GM12892 (cell line): ENCODE measurements at regions not wholly inside any gene's neighbourhood (a gene's known extent, or its start where the extent isn't known, plus 50 kb on each side); places are given as distances from the start of the nearest gene placed in this dataset.

ENCODE experiments used
- POLR2A ChIP-seq: IDR thresholded peaks from 2 replicates; pipeline ENCODE4 v1.6.1; 2011; ENCODE audit warnings: low read depth, low read length, control low read depth
- POLR2AphosphoS5 ChIP-seq: IDR thresholded peaks from 2 replicates; pipeline ENCODE4 v1.6.1; 2011; ENCODE audit warnings: low read depth, low read length, control low read depth
- TAF1 ChIP-seq: IDR thresholded peaks from 2 replicates; pipeline ENCODE4 v1.6.1; 2011; ENCODE audit warnings: low read depth, mild to moderate bottlenecking, control low read depth, low read length, borderline replicate concordance

GRCh38 chr9:30972654-30973053, 1411.8 kb upstream of the ACO1 start:
- TF ChIP-seq POLR2AphosphoS5: no peak
- TF ChIP-seq TAF1: no peak
- TF ChIP-seq POLR2A: no peak
